Breast epithelium (tissue), 4 donors: ENCODE measurements at regions not wholly inside any gene's neighbourhood (a gene's known extent, or its start where the extent isn't known, plus 50 kb on each side); places are given as distances from the start of the nearest gene placed in this dataset.

Experiments used
- DNase-seq, 2 donors: peaks; one replicate each; pipeline ENCODE4 v3.0.0-alpha.2; 2019; ENCODE audit warnings: low spot score in 2 of 2
- H3K27ac ChIP-seq, 2 donors: fragments of 200-600 bp; sonication (generic) in 1 of 2; one replicate each; pipeline ENCODE4 v1.5.1; 2016 to 2019; ENCODE audit warnings: mild to moderate bottlenecking in 1 of 2
- H3K27me3 ChIP-seq, 2 donors: fragments of 200-600 bp; sonication (generic) in 1 of 2; one replicate each; pipeline versions ENCODE4 v1.5.1 to v1.6.0; 2017 to 2019; ENCODE audit warnings: control low read depth in 1 of 2, mild to moderate bottlenecking in 1 of 2
- H3K36me3 ChIP-seq: fragments of 200-600 bp; one replicate; pipeline ENCODE4 v1.5.1; 2019
- H3K4me1 ChIP-seq, 2 donors: fragments of 200-600 bp; sonication (generic); one replicate each; pipeline ENCODE4 v1.5.1; 2016 to 2019; ENCODE audit warnings: control low read depth in 1 of 2
- H3K4me3 ChIP-seq, 3 donors: fragments of 200-600 bp; sonication (generic); 1 replicate in 2 of 3; 2 replicates in 1 of 3; pipeline ENCODE4 v1.5.1; 2016 to 2019; ENCODE audit warnings: mild to moderate bottlenecking in 3 of 3, moderate library complexity in 2 of 3
- H3K9me3 ChIP-seq, 2 donors: fragments of 200-600 bp; sonication (generic) in 1 of 2; one replicate each; pipeline ENCODE4 v1.5.1; 2016 to 2019; ENCODE audit warnings: control low read depth in 1 of 2
- POLR2A ChIP-seq: fragments of 450-650 bp; IDR thresholded peaks from one replicate; pipeline ENCODE4 v1.6.1; 2016; ENCODE audit warnings: antibody characterized with exemption, mild to moderate bottlenecking, moderate library complexity
- POLR2AphosphoS5 ChIP-seq, 3 donors: sonication (generic); formaldehyde crosslinking; IDR thresholded peaks; one replicate each; pipeline ENCODE4 v1.6.1; 2017; ENCODE audit warnings: antibody characterized with exemption in 3 of 3
- intact Hi-C: fragments of 100-400 bp; cut with DNase I; formaldehyde crosslinking; loops from one replicate; pipeline ENCODE4 v1.15.1; 2023; ENCODE audit warnings: low total_unique reads
- TF ChIP-seq, protein P1 (sequence below), 3 donors: fragments of 450-650 bp; IDR thresholded peaks; one replicate each; pipeline ENCODE4 v1.5.1; 2016 to 2017; ENCODE audit warnings: antibody characterized with exemption in 3 of 3, mild to moderate bottlenecking in 3 of 3, moderate library complexity in 3 of 3

DNA sequence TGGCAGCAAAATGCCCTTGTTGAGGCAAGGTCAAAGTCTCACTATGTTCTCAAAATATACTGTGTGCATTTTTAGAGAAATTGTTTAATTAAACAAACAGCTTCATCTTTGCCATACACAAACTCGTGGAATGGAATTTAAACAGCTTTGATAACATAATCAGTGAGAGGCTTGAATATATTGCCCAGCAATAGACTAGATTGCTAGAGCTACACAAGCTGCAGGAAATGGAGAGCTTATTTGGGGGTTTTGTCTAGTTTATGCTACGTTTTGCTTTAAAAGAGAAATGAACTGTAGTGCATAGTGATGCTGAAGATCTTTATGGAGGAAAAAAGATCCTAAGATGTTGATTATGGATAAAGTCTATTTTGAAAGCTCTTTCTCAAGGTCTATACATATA is 166.8 kb upstream of the HMCN1 start:
- Histone ChIP-seq H3K27ac (no peak overlapping the region), H3K27me3 (no peaks in the 10 kb centered on the region), H3K4me3 (no peak overlapping the region), H3K36me3 (no peaks in the 10 kb centered on the region), H3K4me1 (no peaks in the 10 kb centered on the region), H3K9me3 (no peaks in the 10 kb centered on the region)
- intact Hi-C loops: no loop called here
- DNase-seq: no peak
- TF ChIP-seq POLR2AphosphoS5 (IDR thresholded peaks at IDR 0.05): no peak
- TF ChIP-seq, protein P1, sequence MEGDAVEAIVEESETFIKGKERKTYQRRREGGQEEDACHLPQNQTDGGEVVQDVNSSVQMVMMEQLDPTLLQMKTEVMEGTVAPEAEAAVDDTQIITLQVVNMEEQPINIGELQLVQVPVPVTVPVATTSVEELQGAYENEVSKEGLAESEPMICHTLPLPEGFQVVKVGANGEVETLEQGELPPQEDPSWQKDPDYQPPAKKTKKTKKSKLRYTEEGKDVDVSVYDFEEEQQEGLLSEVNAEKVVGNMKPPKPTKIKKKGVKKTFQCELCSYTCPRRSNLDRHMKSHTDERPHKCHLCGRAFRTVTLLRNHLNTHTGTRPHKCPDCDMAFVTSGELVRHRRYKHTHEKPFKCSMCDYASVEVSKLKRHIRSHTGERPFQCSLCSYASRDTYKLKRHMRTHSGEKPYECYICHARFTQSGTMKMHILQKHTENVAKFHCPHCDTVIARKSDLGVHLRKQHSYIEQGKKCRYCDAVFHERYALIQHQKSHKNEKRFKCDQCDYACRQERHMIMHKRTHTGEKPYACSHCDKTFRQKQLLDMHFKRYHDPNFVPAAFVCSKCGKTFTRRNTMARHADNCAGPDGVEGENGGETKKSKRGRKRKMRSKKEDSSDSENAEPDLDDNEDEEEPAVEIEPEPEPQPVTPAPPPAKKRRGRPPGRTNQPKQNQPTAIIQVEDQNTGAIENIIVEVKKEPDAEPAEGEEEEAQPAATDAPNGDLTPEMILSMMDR (IDR thresholded peaks at IDR 0.05): no peak
- TF ChIP-seq POLR2A: no peak

DNA sequence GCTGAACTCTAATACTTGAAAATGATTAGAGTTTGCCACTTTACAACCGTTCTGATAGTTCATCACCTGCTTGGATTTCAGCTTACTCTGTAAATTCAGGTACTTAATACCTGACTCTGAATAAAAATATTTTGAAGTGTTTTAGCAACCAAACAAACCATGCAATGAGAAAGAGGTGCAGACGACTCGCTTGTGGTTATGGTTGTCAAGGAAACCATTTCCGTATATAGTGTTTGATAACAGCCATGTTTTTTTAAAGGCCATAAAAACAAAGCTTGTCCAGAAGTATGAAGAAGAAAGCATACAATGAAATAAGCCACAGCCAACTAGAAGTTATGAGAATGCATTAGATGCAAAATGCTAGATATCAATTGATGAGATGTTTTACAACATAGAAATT is 167.2 kb upstream of the HMCN1 start:
- DNase-seq: no peak
- H3K4me1 ChIP-seq: no peaks in the 10 kb centered on the region
- no peaks in the 10 kb centered on the region for H3K9me3 ChIP-seq
- no peak overlapping the region for H3K27ac ChIP-seq
- no peak overlapping the region for H3K4me3 ChIP-seq
- no peaks in the 10 kb centered on the region for H3K36me3 ChIP-seq
- intact Hi-C loops: no loop called here
- TF ChIP-seq, protein P1 (IDR thresholded peaks at IDR 0.05): no peak
- TF ChIP-seq POLR2AphosphoS5 (IDR thresholded peaks at IDR 0.05) (no peak), POLR2A (no peak)
- H3K27me3 ChIP-seq: no peaks in the 10 kb centered on the region

DNA sequence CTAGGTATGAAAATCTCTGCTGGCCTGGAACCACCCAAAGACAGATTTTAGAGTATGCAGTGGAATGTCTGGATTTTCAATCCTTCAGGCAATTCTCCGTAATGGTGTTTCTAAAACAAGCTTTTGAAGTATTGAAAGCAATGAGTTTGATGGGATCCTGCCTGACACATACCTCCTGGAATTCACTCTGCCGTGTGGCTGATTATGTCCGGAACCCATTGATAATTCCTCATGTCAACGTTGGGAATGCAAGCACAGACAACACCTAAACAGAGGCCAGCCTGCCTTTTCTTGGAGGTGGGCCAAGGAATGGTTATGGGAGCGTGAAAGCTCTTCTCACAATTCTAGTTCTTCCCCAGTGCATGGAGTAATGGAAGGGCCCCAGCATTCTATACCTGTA is 168.9 kb upstream of the HMCN1 start:
- no peaks in the 10 kb centered on the region for H3K27me3 ChIP-seq
- intact Hi-C loops: no loop called here
- no peaks in the 10 kb centered on the region for H3K4me1 ChIP-seq
- no peak overlapping the region for H3K27ac ChIP-seq
- no peaks in the 10 kb centered on the region for H3K36me3 ChIP-seq
- TF ChIP-seq, protein P1 (IDR thresholded peaks at IDR 0.05): no peak
- TF ChIP-seq POLR2A: no peak
- TF ChIP-seq POLR2AphosphoS5 (IDR thresholded peaks at IDR 0.05): no peak
- peak in 1 of 2 donors; percentile 19 for DNase-seq
- no peak overlapping the region for H3K4me3 ChIP-seq
- H3K9me3 ChIP-seq: no peaks in the 10 kb centered on the region

DNA sequence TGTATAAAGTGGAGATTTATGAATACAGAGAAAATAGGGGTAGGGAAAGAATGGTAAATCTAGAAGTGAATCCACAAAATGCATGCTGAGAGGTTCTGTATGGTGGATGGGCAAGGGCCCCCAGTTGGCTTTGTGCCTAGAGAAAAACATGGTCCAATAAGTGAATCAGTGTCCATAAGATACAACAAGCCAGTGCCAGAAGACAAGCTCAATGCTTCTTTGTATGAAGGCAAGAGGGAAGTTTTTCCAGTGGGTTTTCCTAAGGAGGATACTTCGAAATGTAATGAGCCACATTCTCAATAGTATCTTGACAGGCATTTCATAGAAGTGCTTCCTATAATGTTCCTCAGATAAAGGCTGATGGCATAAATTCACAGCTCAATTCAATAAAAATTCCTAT is 169.4 kb upstream of the HMCN1 start:
- Histone ChIP-seq H3K4me3 (no peak overlapping the region), H3K4me1 (no peaks in the 10 kb centered on the region), H3K9me3 (no peaks in the 10 kb centered on the region), H3K36me3 (no peaks in the 10 kb centered on the region), H3K27ac (no peak overlapping the region), H3K27me3 (no peaks in the 10 kb centered on the region)
- intact Hi-C loops: no loop called here
- no peak for TF ChIP-seq POLR2A
- TF ChIP-seq, protein P1 (IDR thresholded peaks at IDR 0.05): no peak
- TF ChIP-seq POLR2AphosphoS5 (IDR thresholded peaks at IDR 0.05): no peak
- no peak for DNase-seq

DNA sequence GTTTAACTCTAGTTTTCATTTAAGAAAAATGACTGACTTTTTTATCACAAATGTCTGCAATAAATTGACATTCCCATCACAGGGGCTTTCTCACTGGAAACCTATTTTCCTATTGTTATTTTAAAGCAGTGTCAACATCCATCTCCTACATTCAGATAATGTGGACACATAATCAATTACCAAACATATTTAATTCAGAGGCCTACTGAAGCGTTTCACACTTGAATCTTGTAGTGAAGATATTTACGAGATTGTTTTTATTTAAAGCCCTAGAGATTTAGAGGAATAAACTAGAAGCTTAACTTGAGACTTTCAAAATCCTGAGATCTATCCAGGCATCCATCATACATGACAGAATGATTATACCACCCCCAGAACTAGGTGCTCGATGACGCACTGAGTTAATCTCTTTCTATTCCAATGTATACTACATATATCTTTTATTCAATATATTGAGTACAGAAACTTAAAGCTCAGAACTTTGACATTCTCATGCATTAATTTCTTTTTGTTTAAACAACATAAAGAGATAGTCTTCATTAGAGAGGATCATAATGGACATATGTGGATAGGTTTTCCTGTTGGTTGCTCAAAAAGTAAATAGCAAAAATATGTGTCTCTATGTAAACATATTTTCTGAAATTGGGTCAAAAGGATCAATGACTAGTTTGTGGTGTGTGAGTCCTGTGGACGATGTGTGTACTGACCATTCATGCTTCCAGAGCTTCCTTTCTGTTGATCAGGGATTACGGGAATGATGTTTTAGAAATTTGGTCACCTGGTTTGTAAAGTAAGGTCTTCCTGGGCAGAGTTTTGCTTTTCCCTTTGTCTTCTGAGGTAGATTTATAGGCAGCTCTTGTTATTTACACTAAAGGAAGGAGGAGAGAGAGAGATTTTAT is 171.5 kb upstream of the HMCN1 start:
- H3K9me3 ChIP-seq: no peaks in the 10 kb centered on the region
- TF ChIP-seq POLR2A: no peak
- TF ChIP-seq POLR2AphosphoS5 (IDR thresholded peaks at IDR 0.05): no peak
- TF ChIP-seq, protein P1 (IDR thresholded peaks at IDR 0.05): no peak
- H3K36me3 ChIP-seq: no peaks in the 10 kb centered on the region
- no peaks in the 10 kb centered on the region for H3K4me1 ChIP-seq
- no peak overlapping the region for H3K4me3 ChIP-seq
- H3K27me3 ChIP-seq: no peaks in the 10 kb centered on the region
- no peak for DNase-seq
- intact Hi-C loops: no loop called here
- H3K27ac ChIP-seq: no peak overlapping the region
